IMR-90 (cell line): ENCODE measurements at regions not wholly inside any gene's neighbourhood (a gene's known extent, or its start where the extent isn't known, plus 50 kb on each side); places are given as distances from the start of the nearest gene placed in this dataset.

Experiments used
- ATAC-seq: fragments of 200-7000 bp; cut with Tn5 transposase; 2 replicates; pipeline ENCODE4 v1.9.1; 2020; ENCODE audit warnings: low read depth, mild to moderate bottlenecking, moderate library complexity
- BruUV-seq: library from RNA; stranded (reverse); fragments of 400-500 nt; replicated peaks from 2 replicates; lab custom pipeline; 2021; lab: Mats Ljungman, UMichigan
- CTCF ChIA-PET: fragments of 300-600 bp; formaldehyde crosslinking; extraction: SDS; loops from one replicate; lab custom pipeline; 2021; ENCODE audit warnings: antibody characterized with exemption; lab: Yijun Ruan, JAX
- POLR2A ChIA-PET: fragments of 300-600 bp; sonication (Branson Sonifier 250); formaldehyde crosslinking; loops from one replicate; lab custom pipeline; 2022; ENCODE audit warnings: antibody characterized with exemption; ENCODE audit not compliant: unreplicated experiment; lab: Charles Lee
- DNase-seq: peaks from one replicate; pipeline ENCODE4 v3.0.0; 2013
- H2AFZ ChIP-seq: replicated peaks from 2 replicates; pipeline ENCODE3; 2013; ENCODE audit warnings: low read length, mild to moderate bottlenecking; ENCODE audit not compliant: poor library complexity
- H2AK5ac ChIP-seq: 2 replicates; pipeline ENCODE4 v1.6.1; 2013; ENCODE audit warnings: low read depth, low read length, inconsistent platforms
- H2AK9ac ChIP-seq: replicated peaks from 2 replicates; pipeline ENCODE3; 2013; ENCODE audit warnings: mild to moderate bottlenecking, low read depth, low read length, moderate library complexity; ENCODE audit not compliant: poor library complexity
- H2BK120ac ChIP-seq: 2 replicates; pipeline ENCODE4 v1.6.1; 2013; ENCODE audit warnings: low read depth, low read length, inconsistent platforms
- H2BK15ac ChIP-seq: 3 replicates; pipeline ENCODE4 v1.6.1; 2013; ENCODE audit warnings: low read depth, low read length, inconsistent platforms
- H2BK20ac ChIP-seq: 2 replicates; pipeline ENCODE4 v1.6.1; 2013; ENCODE audit warnings: low read depth, mild to moderate bottlenecking, inconsistent platforms, low read length, moderate library complexity
- H2BK5ac ChIP-seq: 2 replicates; pipeline ENCODE4 v1.6.1; 2013; ENCODE audit warnings: mild to moderate bottlenecking, low read depth, low read length, inconsistent platforms; ENCODE audit not compliant: poor library complexity, severe bottlenecking
- H3K14ac ChIP-seq: replicated peaks from 2 replicates; pipeline ENCODE4 v1.6.1; 2013; ENCODE audit warnings: low read depth, low read length, inconsistent platforms
- H3K18ac ChIP-seq: 2 replicates; pipeline ENCODE4 v1.6.1; 2013; ENCODE audit warnings: low read depth, low read length, control low read depth
- H3K23ac ChIP-seq: 2 replicates; pipeline ENCODE4 v1.6.1; 2013; ENCODE audit warnings: low read depth, low read length, inconsistent platforms
- H3K27ac ChIP-seq: 2 replicates; pipeline ENCODE4 v1.5.1; 2013; ENCODE audit warnings: mild to moderate bottlenecking, control low read depth, low read length; ENCODE audit not compliant: insufficient read depth
- H3K27me3 ChIP-seq: 2 replicates; pipeline ENCODE4 v1.6.1; 2013; ENCODE audit warnings: low read length; ENCODE audit not compliant: control insufficient read depth, insufficient read depth
- H3K36me3 ChIP-seq: 2 replicates; pipeline ENCODE4 v1.6.1; 2013; ENCODE audit warnings: low read length, mixed read lengths; ENCODE audit not compliant: control insufficient read depth, insufficient read depth
- H3K4ac ChIP-seq: 2 replicates; pipeline ENCODE4 v1.6.1; 2013; ENCODE audit warnings: low read depth, low read length, inconsistent platforms
- H3K4me1 ChIP-seq: 2 replicates; pipeline ENCODE4 v1.6.1; 2013; ENCODE audit warnings: low read length, mixed read lengths; ENCODE audit not compliant: control insufficient read depth, insufficient read depth
- H3K4me2 ChIP-seq: 2 replicates; pipeline ENCODE4 v1.6.1; 2013; ENCODE audit warnings: low read depth, mild to moderate bottlenecking, control low read depth, low read length, moderate library complexity
- H3K4me3 ChIP-seq: 2 replicates; pipeline ENCODE4 v1.5.1; 2013; ENCODE audit warnings: low read depth, mild to moderate bottlenecking, control low read depth, low read length, moderate library complexity; ENCODE audit not compliant: insufficient read depth
- H3K56ac ChIP-seq: 2 replicates; pipeline ENCODE4 v1.6.1; 2013; ENCODE audit warnings: low read length, inconsistent platforms; ENCODE audit not compliant: insufficient read depth; ENCODE audit errors: extremely low read depth
- H3K79me1 ChIP-seq, 2 experiments: 2 replicates each; pipeline ENCODE4 v1.6.1; 2013; ENCODE audit warnings: low read length in 2 of 2, inconsistent platforms in 1 of 2, low read depth in 1 of 2
- H3K9ac ChIP-seq: 2 replicates; pipeline ENCODE4 v1.6.1; 2013; ENCODE audit warnings: low read depth, low read length, control low read depth
- H3K9me1 ChIP-seq: 2 replicates; pipeline ENCODE4 v1.6.1; 2013; ENCODE audit warnings: low read length, inconsistent platforms; ENCODE audit not compliant: insufficient read depth
- H3K9me3 ChIP-seq: 2 replicates; pipeline ENCODE4 v1.6.1; 2013; ENCODE audit warnings: low read length; ENCODE audit not compliant: control insufficient read depth, insufficient read depth
- H4K20me1 ChIP-seq: 2 replicates; pipeline ENCODE4 v1.6.1; 2013; ENCODE audit warnings: low read length, inconsistent platforms; ENCODE audit not compliant: insufficient read depth
- H4K5ac ChIP-seq: 2 replicates; pipeline ENCODE4 v1.6.1; 2013; ENCODE audit warnings: mild to moderate bottlenecking, low read depth, low read length, control low read depth
- H4K8ac ChIP-seq, 2 experiments: 2 replicates each; pipeline ENCODE4 v1.6.1; 2013; ENCODE audit warnings: low read depth in 2 of 2, low read length in 2 of 2, control low read depth in 1 of 2, inconsistent platforms in 1 of 2
- H4K91ac ChIP-seq: 2 replicates; pipeline ENCODE4 v1.6.1; 2013; ENCODE audit warnings: low read depth, low read length, inconsistent platforms; ENCODE audit not compliant: insufficient read depth
- BHLHE40 ChIP-seq: fragments of 150-350 bp; IDR thresholded peaks from 2 replicates; pipeline ENCODE4 v1.6.1; 2016; ENCODE audit warnings: mild to moderate bottlenecking, low read depth, low read length
- CEBPB ChIP-seq: IDR thresholded peaks from 2 replicates; pipeline ENCODE4 v1.6.1; 2012; ENCODE audit warnings: low read depth, low read length, improper control_type of control experiment
- CHD1 ChIP-seq: IDR thresholded peaks from 2 replicates; pipeline ENCODE4 v1.6.1; 2012; ENCODE audit warnings: low read depth, low read length, improper control_type of control experiment
- CTCF ChIP-seq: conservative IDR thresholded peaks from 2 replicates; pipeline ENCODE4 v1.5.1; 2012; ENCODE audit warnings: mild to moderate bottlenecking, low read depth, low read length, improper control_type of control experiment
- ELK1 ChIP-seq: fragments of 150-350 bp; IDR thresholded peaks from 2 replicates; pipeline ENCODE4 v1.6.1; 2016; ENCODE audit warnings: low read depth, mild to moderate bottlenecking, low read length, moderate library complexity, borderline replicate concordance
- FOS ChIP-seq: fragments of 150-350 bp; IDR thresholded peaks from 2 replicates; pipeline ENCODE4 v1.6.1; 2016; ENCODE audit warnings: low read depth, low read length
- POLR2A ChIP-seq: IDR thresholded peaks from 2 replicates; pipeline ENCODE4 v1.6.1; 2012; ENCODE audit warnings: mild to moderate bottlenecking, low read depth, low read length
- RCOR1 ChIP-seq: IDR thresholded peaks from 2 replicates; pipeline ENCODE4 v1.6.1; 2012; ENCODE audit warnings: mild to moderate bottlenecking, low read length, improper control_type of control experiment; ENCODE audit not compliant: insufficient replicate concordance
- WGBS, 2 experiments: methylation state at CpG; one replicate each; pipeline versions ENCODE4 v1.1.5 to v1.1.7; 2013; ENCODE audit warnings: missing lambda C conversion rate in 2 of 2; ENCODE audit not compliant: insufficient read length in 1 of 2; ENCODE audit errors: extremely low coverage in 2 of 2; 5-methylcytosine and 5-hydroxymethylcytosine counted together
- dilution Hi-C: fragments of 300-500 bp; cut with HindIII; formaldehyde crosslinking; loops from one replicate; pipeline ENCODE4 v1.14.3; 2018; ENCODE audit warnings: low sequenced_read_pairs; ENCODE audit not compliant: unreplicated experiment
- in situ Hi-C: fragments of 300-500 bp; cut with MboI; formaldehyde crosslinking; loops from 3 replicates; pipeline ENCODE4 v1.14.3; 2019; ENCODE audit warnings: low sequenced_read_pairs, inconsistent platforms, mixed read lengths
- intact Hi-C: fragments of 100-400 bp; cut with micrococcal nuclease; formaldehyde crosslinking; loops from 2 replicates; pipeline ENCODE4 v1.10.0; 2022
- TF ChIP-seq, protein P1 (sequence below): fragments of 150-350 bp; IDR thresholded peaks from 2 replicates; pipeline ENCODE4 v1.6.1; 2017; ENCODE audit warnings: mild to moderate bottlenecking, antibody characterized with exemption, low read length, low read depth

GRCh38 chr5:29614206-29614605 lies 1579.3 kb upstream of the CDH6 start:
- no peak overlapping the region for H3K4me3 ChIP-seq
- no peak overlapping the region for H2BK15ac ChIP-seq

More at GRCh38 chr5:29614206-29614605, 1579.3 kb upstream of the CDH6 start:
- H4K91ac ChIP-seq = no peak overlapping the region
- no peak overlapping the region for H3K27ac ChIP-seq
- WGBS, 2 experiments = no CpG with 5 or more reads among the region's 2 CpGs
- TF ChIP-seq FOS (no peak), BHLHE40 (no peak), CHD1 (no peak), CTCF (no peak), POLR2A (no peak), ELK1 (no peak), CEBPB (no peak), RCOR1 (no peak)
- TF ChIP-seq, protein P1, sequence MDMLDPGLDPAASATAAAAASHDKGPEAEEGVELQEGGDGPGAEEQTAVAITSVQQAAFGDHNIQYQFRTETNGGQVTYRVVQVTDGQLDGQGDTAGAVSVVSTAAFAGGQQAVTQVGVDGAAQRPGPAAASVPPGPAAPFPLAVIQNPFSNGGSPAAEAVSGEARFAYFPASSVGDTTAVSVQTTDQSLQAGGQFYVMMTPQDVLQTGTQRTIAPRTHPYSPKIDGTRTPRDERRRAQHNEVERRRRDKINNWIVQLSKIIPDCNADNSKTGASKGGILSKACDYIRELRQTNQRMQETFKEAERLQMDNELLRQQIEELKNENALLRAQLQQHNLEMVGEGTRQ = no peak
- no peak overlapping the region for H2AFZ ChIP-seq
- dilution Hi-C loops = no loop called here
- H3K9ac ChIP-seq = no peak overlapping the region
- no peak overlapping the region for H3K4me2 ChIP-seq
- no peaks in the 10 kb centered on the region for H3K36me3 ChIP-seq
- H3K23ac ChIP-seq = no peak overlapping the region
- no peak overlapping the region for H3K14ac ChIP-seq
- H4K8ac ChIP-seq = no peak overlapping the region
- H3K79me1 ChIP-seq = no peaks in the 10 kb centered on the region
- H4K20me1 ChIP-seq = no peaks in the 10 kb centered on the region
- H3K18ac ChIP-seq = no peak overlapping the region
- H3K9me3 ChIP-seq = peaks cover 2% of the 10 kb centered on the region; the same call in 1 of the 2 replicates
- ATAC-seq = no peak
- no peak overlapping the region for H2BK20ac ChIP-seq
- H3K4me1 ChIP-seq = no peaks in the 10 kb centered on the region
- H3K56ac ChIP-seq = no peak overlapping the region
- no TSS peak for BruUV-seq
- no peaks in the 10 kb centered on the region for H3K9me1 ChIP-seq
- no peak overlapping the region for H2BK5ac ChIP-seq
- no peak overlapping the region for H2AK9ac ChIP-seq
- H4K5ac ChIP-seq = no peak overlapping the region
- intact Hi-C loops = no loop called here
- H3K27me3 ChIP-seq = no peaks in the 10 kb centered on the region
- POLR2A ChIA-PET = no interaction called here
- in situ Hi-C loops = no loop called here
- no peak for DNase-seq
- no peak overlapping the region for H3K4ac ChIP-seq
- H2AK5ac ChIP-seq = no peak overlapping the region
- CTCF ChIA-PET = no interaction called here
- no peak overlapping the region for H2BK120ac ChIP-seq
